LNCaP clone FGC (cell line): ENCODE measurements at regions not wholly inside any gene's neighbourhood (a gene's known extent, or its start where the extent isn't known, plus 50 kb on each side); places are given as distances from the start of the nearest gene placed in this dataset.

ENCODE experiments used
- DNase-seq: peaks from one replicate; pipeline ENCODE4 v3.0.0-alpha.2; 2011; ENCODE audit warnings: low read depth
- H3K4me3 ChIP-seq: 2 replicates; pipeline ENCODE4 v1.5.1; 2011; ENCODE audit warnings: mild to moderate bottlenecking, low read depth, low read length, control low read depth
- TF ChIP-seq, protein P1 (sequence below): IDR thresholded peaks from 2 replicates; pipeline ENCODE4 v1.5.1; 2012; ENCODE audit warnings: mild to moderate bottlenecking; ENCODE audit not compliant: control insufficient read depth, insufficient read depth; ENCODE audit errors: extremely low read depth

DNA sequence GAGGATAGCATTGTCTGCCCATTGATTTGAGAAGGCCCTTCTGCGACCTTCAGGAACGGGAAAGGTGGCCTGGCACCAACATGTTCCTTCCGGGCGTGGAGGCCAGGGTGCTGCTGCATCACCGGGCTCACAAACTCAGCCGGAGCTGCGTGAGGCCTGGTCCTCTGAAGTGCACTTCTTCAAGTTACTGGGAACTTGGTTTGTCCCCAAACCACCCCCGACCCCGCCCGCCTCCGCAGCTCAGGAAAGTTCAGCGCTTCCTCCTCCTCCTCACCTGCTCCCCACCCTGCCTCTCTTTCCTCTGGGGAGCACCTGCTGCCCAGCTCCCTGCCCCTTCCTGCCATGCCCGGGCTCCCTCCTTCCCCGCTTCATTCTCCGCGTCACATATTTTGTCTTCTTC lies 116.0 kb upstream of the LRPAP1 start:
- H3K4me3 ChIP-seq, result no peak overlapping the region
- DNase-seq, result no peak
- TF ChIP-seq, protein P1, sequence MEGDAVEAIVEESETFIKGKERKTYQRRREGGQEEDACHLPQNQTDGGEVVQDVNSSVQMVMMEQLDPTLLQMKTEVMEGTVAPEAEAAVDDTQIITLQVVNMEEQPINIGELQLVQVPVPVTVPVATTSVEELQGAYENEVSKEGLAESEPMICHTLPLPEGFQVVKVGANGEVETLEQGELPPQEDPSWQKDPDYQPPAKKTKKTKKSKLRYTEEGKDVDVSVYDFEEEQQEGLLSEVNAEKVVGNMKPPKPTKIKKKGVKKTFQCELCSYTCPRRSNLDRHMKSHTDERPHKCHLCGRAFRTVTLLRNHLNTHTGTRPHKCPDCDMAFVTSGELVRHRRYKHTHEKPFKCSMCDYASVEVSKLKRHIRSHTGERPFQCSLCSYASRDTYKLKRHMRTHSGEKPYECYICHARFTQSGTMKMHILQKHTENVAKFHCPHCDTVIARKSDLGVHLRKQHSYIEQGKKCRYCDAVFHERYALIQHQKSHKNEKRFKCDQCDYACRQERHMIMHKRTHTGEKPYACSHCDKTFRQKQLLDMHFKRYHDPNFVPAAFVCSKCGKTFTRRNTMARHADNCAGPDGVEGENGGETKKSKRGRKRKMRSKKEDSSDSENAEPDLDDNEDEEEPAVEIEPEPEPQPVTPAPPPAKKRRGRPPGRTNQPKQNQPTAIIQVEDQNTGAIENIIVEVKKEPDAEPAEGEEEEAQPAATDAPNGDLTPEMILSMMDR, result no peak

DNA sequence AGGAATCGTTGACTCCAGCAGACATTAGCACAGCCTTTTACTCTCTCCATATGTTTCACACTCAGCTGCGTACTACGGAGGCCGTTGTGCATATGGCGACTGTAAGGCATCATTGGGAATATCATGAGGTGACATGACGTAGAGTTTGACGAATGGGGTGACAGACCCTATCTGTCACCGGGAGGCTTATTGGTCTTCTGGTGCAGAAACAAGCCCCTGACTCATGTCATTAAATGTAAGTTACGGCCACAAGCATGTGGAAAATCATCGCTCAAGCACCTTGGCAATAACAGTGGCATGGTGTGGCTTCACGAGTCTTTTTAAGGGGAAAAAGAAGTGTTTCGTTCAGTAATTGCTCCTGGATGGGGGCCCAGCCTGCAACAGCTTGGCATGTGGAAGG lies 115.2 kb upstream of the LRPAP1 start:
- H3K4me3 ChIP-seq, result no peak overlapping the region
- TF ChIP-seq, protein P1, result no peak
- no peak for DNase-seq

DNA sequence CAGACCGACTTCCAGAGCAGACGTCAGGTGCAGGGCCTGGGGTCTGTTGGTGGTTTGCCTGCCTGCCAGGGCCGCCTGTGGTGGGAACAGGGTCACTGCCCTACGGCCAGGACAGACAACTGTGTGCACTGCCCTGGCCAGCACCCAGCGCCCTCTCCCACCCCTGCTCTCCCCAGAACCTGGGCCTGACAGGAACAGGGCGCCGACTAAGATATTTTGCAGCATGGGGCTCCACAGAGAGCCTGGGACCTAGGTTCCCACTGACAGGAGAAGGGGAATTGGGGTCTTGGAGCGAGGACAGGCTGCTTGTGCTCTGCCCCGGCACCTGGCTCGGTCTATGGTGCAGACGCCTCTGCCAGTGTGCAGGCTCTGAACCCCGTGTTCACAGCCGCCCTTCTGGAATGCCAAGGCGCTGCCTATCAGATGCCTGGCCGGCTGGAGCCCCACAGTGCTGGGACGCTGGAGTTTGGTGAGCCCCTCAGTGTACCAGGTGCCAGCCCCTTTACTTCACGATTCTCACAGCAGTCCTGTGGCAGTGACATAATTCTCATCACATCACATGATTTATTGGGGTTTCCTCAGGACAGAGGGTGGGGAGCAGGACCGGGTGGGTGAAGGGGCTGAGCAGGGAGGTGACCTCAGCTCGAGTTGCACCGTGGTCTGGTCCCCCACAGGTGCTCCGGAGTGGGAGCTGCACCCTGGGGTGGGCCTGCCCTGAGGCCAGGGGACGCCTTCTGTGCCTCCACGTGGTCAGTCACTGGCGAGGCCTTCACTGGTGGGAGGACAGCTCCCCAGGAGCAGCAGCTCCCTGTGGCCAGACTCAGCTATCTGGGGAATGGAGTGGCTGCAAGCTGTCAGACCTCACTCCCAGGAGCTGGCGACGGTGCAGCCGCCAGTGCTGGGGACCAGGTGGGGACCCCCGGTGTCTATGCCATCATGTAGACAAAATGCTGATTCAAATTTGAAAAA lies 113.8 kb upstream of the LRPAP1 start:
- no peak for DNase-seq
- no peak overlapping the region for H3K4me3 ChIP-seq
- TF ChIP-seq, protein P1, result no peak

DNA sequence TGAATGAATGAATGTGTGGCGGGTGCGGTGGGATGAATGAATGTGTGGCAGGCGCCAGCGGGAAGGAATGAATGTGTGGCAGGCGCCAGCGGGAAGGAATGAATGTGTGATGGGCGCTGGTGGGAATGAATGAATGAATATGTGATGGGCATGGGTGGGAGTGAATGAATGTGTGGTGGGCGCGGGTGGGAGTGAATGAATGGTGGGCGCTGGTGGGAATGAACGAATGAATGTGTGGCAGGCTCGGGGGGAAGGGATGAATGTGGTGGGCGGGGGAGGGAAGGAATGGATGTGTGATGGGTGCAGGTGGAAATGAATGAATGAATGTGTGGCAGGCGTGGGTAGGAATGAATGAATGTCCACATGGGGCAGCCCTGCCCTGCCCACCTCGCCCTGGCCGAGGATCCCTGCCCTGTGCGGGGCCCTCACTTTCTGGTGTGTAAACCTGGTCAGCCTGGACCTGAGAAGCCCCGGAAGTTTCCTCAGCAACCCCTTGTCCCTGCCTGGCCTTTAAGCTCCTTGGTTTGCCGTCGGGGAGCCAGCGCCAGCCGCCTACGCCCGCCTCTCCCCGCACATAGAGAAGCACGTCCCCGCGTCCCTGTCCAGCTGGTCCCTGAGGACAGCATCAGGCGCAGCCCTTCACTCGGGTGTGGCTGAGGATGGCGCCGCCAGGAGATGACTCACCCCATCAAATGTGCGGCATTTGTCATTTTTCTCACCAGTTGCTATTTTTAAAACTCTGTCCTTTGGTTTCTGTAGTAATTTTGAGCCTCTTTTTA lies 112.8 kb upstream of the LRPAP1 start:
- no peak for DNase-seq
- TF ChIP-seq, protein P1, result no peak
- H3K4me3 ChIP-seq, result no peak overlapping the region

DNA sequence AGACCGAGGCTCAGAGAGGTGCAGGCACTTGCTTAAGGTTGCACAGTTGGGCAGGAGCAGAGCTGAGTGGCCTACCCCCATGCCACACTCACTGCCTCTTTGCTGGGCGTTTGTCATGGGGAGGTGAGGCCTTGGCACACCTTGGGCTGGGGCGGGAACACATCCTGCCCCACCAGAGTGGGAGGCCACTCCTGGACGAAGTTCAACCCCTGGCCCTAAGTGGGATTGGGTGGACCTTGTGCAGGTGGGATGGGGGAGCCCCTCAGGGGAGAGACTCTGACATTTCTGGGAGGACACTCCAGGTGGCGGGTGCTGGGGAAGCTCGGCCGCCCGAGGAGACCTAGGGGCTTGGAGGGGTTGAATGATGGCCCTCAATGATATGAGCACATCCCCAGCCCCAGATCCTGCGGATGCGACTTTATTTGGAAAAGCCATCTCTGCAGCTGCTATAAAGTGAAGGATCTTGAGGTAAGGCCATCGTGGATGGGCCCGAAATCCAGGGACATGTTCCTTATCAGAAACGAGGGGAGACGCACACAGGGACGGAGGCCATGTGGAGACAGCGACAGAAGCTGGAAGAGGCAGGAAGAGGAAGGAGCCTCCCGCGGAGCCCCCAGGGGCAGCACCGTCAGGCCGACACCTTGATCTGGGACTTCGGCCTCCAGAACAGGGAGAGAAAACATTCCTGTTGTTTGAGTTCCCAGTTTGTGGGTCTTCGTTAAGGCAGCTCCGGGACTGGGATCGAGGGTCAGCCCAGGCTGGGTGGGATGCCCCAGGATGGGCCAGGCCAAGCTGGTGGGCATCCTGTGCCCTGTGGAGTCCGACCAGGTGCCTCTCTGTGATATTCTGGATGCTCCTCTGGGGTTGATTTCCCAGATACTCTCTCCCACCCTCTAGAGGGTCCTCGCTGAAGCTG lies 111.6 kb upstream of the LRPAP1 start:
- DNase-seq, result no peak
- TF ChIP-seq, protein P1, result no peak
- H3K4me3 ChIP-seq, result no peak overlapping the region

DNA sequence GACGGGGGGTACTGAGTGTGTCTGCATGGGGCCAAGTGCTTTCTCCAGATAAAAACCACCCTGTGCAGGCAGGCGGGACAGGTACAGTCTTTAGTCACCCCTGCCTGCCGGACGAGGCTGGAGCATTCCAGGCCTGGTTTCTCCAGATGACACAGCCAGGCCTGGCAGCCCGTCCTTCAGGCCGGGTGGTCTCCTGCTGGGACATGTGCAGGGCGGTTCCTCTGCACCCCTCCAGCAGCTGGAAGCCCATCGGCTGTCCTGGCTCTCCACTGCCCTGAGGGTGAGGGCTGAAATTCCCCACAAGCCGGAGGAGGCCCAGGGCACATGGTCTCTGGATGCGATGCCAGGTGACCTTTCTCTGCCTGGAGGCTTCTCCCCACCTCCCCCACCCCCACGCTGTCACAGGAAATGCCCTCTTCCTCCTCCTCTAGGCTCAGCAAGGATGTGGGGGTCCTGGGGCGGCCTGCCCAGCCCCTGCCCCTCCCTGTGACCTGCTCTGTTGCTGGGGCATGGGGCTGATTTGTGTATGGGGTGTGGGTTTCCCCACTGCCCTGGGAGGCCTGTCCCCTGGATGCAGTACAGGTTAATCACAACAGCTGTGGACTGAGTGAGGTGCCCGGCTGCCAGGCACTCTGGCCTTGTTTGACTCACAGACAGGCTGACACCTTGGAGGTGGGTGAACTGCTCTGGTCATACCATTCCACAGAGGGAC lies 110.7 kb upstream of the LRPAP1 start:
- DNase-seq, result no peak
- TF ChIP-seq, protein P1, result no peak
- H3K4me3 ChIP-seq, result no peak overlapping the region
